ENCODE measurements at regions not wholly inside any gene's neighbourhood (a gene's known extent, or its start where the extent isn't known, plus 50 kb on each side); places are given as distances from the start of the nearest gene placed in this dataset.
A peak's percentile ranks its signal among the peaks of the same experiment; 100 is the strongest.

- no peak for TF ChIP-seq EZH2 (IDR thresholded peaks at IDR 0.05)
- peak; percentile 24 for TF ChIP-seq CTCF (IDR thresholded peaks at IDR 0.05)
- no peak for TF ChIP-seq EZH2phosphoT487 (IDR thresholded peaks at IDR 0.05)
Measured at GRCh38 chr5:124972703-124973102, 226.3 kb upstream of the ZNF608 start.
